K562 (cell line): ENCODE measurements at regions not wholly inside any gene's neighbourhood (a gene's known extent, or its start where the extent isn't known, plus 50 kb on each side); places are given as distances from the start of the nearest gene placed in this dataset.
A peak's percentile ranks its signal among the peaks of the same experiment; 100 is the strongest.

Experiments
- ATAC-seq: fragments of 200-7000 bp; cut with Tn5 transposase; 3 replicates; pipeline ENCODE4 v1.9.1; 2020; ENCODE audit warnings: moderate library complexity
- BruUV-seq: library from RNA; stranded (reverse); fragments of 400-500 nt; replicated peaks from 2 replicates; lab custom pipeline; 2021; lab: Mats Ljungman, UMichigan
- CTCF ChIA-PET: fragments of 300-600 bp; formaldehyde crosslinking; extraction: SDS; loops from one replicate; lab custom pipeline; 2021; ENCODE audit warnings: low intra/inter-chr PET ratio; lab: Yijun Ruan, JAX
- POLR2A ChIA-PET: fragments of 300-600, 350-650 bp; sonication (Branson Sonifier 250); formaldehyde crosslinking; extraction: SDS; loops from one replicate; lab custom pipeline; 2021; ENCODE audit warnings: antibody characterized with exemption, inconsistent platforms; lab: Yijun Ruan, JAX
- DNase-seq, 4 experiments: peaks; one replicate each; pipeline versions ENCODE4 v3.0.0 to v3.0.0-alpha.2; 2011 to 2018; ENCODE audit warnings: low spot score in 3 of 4, mixed read lengths in 3 of 4; ENCODE audit errors: extremely low read depth in 1 of 4
- FAIRE-seq: peaks from 2 replicates; lab custom pipeline; 2011; peaks lifted over from hg19 to GRCh38; lab: Jason Lieb, UNC
- H2AFZ ChIP-seq: 2 replicates; pipeline ENCODE4 v1.6.0; 2011; ENCODE audit warnings: low read depth, low read length, control low read depth, inconsistent platforms
- H3K27ac ChIP-seq: fragments of 200-600 bp; 3 replicates; pipeline ENCODE4 v1.8.0; 2011; ENCODE audit warnings: low read depth, mild to moderate bottlenecking, control low read depth, inconsistent platforms, low read length, moderate library complexity, mixed read lengths; ENCODE audit errors: extremely low read depth
- H3K27me3 ChIP-seq, 2 experiments: fragments of 300-600 bp in 1 of 2; 2 replicates in 1 of 2; 3 replicates in 1 of 2; pipeline versions ENCODE4 v1.6.0 to v1.8.0; 2011; ENCODE audit warnings: inconsistent platforms in 2 of 2, low read length in 2 of 2, mild to moderate bottlenecking in 1 of 2, mixed read lengths in 1 of 2, moderate library complexity in 1 of 2; ENCODE audit not compliant: control insufficient read depth in 2 of 2, insufficient read depth in 2 of 2
- H3K36me3 ChIP-seq: fragments of 300-600 bp; 3 replicates; pipeline ENCODE4 v1.8.0; 2011; ENCODE audit warnings: mild to moderate bottlenecking, low read length, inconsistent platforms; ENCODE audit not compliant: control insufficient read depth, insufficient read depth
- H3K4me1 ChIP-seq, 2 experiments: fragments of 200-600 bp in 1 of 2; replicated peaks in 1 of 2; 2 replicates in 1 of 2; 3 replicates in 1 of 2; pipeline versions ENCODE4 v1.5.1 to v1.8.0; 2011; ENCODE audit warnings: inconsistent platforms in 2 of 2, low read length in 2 of 2, mild to moderate bottlenecking in 1 of 2, mixed read lengths in 1 of 2, moderate library complexity in 1 of 2; ENCODE audit not compliant: control insufficient read depth in 2 of 2, insufficient read depth in 2 of 2
- H3K4me2 ChIP-seq: 2 replicates; pipeline ENCODE4 v1.6.1; 2011; ENCODE audit warnings: low read length, control low read depth, inconsistent platforms, mixed read lengths; ENCODE audit not compliant: insufficient read depth
- H3K4me3 ChIP-seq: fragments of 200-600 bp; sonication (generic), shearing (Covaris generic); 2 replicates; pipeline ENCODE4 v1.5.1; 2016; ENCODE audit warnings: control low read depth, inconsistent platforms
- H3K79me2 ChIP-seq: fragments of 200-600 bp; 3 replicates; pipeline ENCODE4 v1.8.0; 2011; ENCODE audit warnings: low read length, inconsistent platforms; ENCODE audit not compliant: control insufficient read depth, insufficient read depth
- H3K9ac ChIP-seq, 2 experiments: 2 replicates each; pipeline versions ENCODE4 v1.6.0 to v1.6.1; 2011; ENCODE audit warnings: low read depth in 2 of 2, low read length in 2 of 2, control low read depth in 1 of 2, inconsistent platforms in 1 of 2, mild to moderate bottlenecking in 1 of 2, mixed read lengths in 1 of 2; ENCODE audit not compliant: insufficient read depth in 1 of 2
- H3K9me1 ChIP-seq: one replicate; pipeline ENCODE4 v1.6.0; 2011; ENCODE audit warnings: inconsistent platforms, mild to moderate bottlenecking, low read length, moderate library complexity; ENCODE audit not compliant: control insufficient read depth, insufficient read depth
- H3K9me3 ChIP-seq: replicated peaks from 2 replicates; pipeline ENCODE4 v1.5.1; 2011; ENCODE audit warnings: low read depth, low read length, inconsistent platforms; ENCODE audit not compliant: control insufficient read depth, insufficient read depth
- H4K20me1 ChIP-seq: replicated peaks from 2 replicates; pipeline ENCODE4 v1.6.1; 2011; ENCODE audit warnings: low read length, inconsistent platforms, mixed read lengths; ENCODE audit not compliant: control insufficient read depth, insufficient read depth
- BACH1 ChIP-seq: fragments of 200-800 bp; sonication (Bioruptor generic); IDR thresholded peaks from 2 replicates; pipeline ENCODE4 v1.6.1; 2016; ENCODE audit warnings: missing genetic modification characterization, missing compliant biosample characterization
- C11orf30 ChIP-seq: fragments of 450-650 bp; IDR thresholded peaks from 2 replicates; pipeline ENCODE4 v1.6.1; 2016; ENCODE audit warnings: low read depth, mild to moderate bottlenecking
- EZH2 ChIP-seq: IDR thresholded peaks from 2 replicates; pipeline ENCODE4 v1.6.1; 2012; ENCODE audit warnings: low read depth, mild to moderate bottlenecking, inconsistent platforms, low read length, borderline replicate concordance
- MAFF ChIP-seq: IDR thresholded peaks from 2 replicates; pipeline ENCODE4 v1.6.1; 2012; ENCODE audit warnings: low read length, improper control_type of control experiment
- MAFG ChIP-seq: fragments of 450-650 bp; conservative IDR thresholded peaks from 2 replicates; pipeline ENCODE4 v1.6.1; 2016; ENCODE audit warnings: missing genetic modification characterization, missing compliant biosample characterization
- MAFK ChIP-seq: IDR thresholded peaks from 2 replicates; pipeline ENCODE4 v1.6.1; 2011; ENCODE audit warnings: low read length, improper control_type of control experiment
- NFE2 ChIP-seq: IDR thresholded peaks from 2 replicates; pipeline ENCODE4 v1.6.1; 2014; ENCODE audit warnings: antibody characterized with exemption, low read depth
- NFE2L1 ChIP-seq: fragments of 450-650 bp; IDR thresholded peaks from 2 replicates; pipeline ENCODE4 v1.6.1; 2016; ENCODE audit warnings: missing genetic modification characterization, low read depth, mild to moderate bottlenecking, missing compliant biosample characterization, moderate library complexity, borderline replicate concordance
- RERE ChIP-seq: sonication (generic); formaldehyde crosslinking; IDR thresholded peaks from 2 replicates; pipeline ENCODE4 v1.8.0; 2023; ENCODE audit warnings: missing genetic modification reagents, mild to moderate bottlenecking, borderline replicate concordance
- SMARCA5 ChIP-seq: fragments of 450-650 bp; IDR thresholded peaks from 2 replicates; pipeline ENCODE4 v1.6.1; 2016
- ZNF197 ChIP-seq: fragments of 200-800 bp; sonication (Bioruptor generic); IDR thresholded peaks from 2 replicates; pipeline ENCODE4 v1.6.1; 2016; ENCODE audit warnings: low read depth, missing genetic modification characterization, missing compliant biosample characterization
- ZNF280A ChIP-seq: fragments of 450-650 bp; IDR thresholded peaks from 2 replicates; pipeline ENCODE4 v1.6.1; 2018; ENCODE audit warnings: mild to moderate bottlenecking, low read depth; ENCODE audit not compliant: partially characterized antibody
- ZNF316 ChIP-seq: fragments of 450-650 bp; IDR thresholded peaks from 2 replicates; pipeline ENCODE4 v1.6.1; 2016
- ZNF324 ChIP-seq: fragments of 250-450 bp; sonication (Bioruptor Pico); IDR thresholded peaks from 2 replicates; pipeline ENCODE4 v1.4.0; 2020; ENCODE audit warnings: mild to moderate bottlenecking
- ZNF431 ChIP-seq: sonication (generic); formaldehyde crosslinking; IDR thresholded peaks from 2 replicates; pipeline ENCODE4 v1.8.0; 2022; ENCODE audit warnings: mild to moderate bottlenecking, missing genetic modification reagents
- WGBS: fragments of 100-300 bp; shearing (Covaris generic); methylation state at CpG from one replicate; pipeline ENCODE4 v1.1.6; 2016; ENCODE audit warnings: low coverage, mixed read lengths; ENCODE audit not compliant: insufficient coverage; ENCODE audit errors: missing lambda C conversion rate; 5-methylcytosine and 5-hydroxymethylcytosine counted together
- in situ Hi-C: fragments of 300-500 bp; cut with MboI; formaldehyde crosslinking; loops from 4 replicates; pipeline ENCODE4 v1.15.0; 2018; ENCODE audit warnings: inconsistent platforms, mixed read lengths
- intact Hi-C: fragments of 100-400 bp; cut with micrococcal nuclease; formaldehyde crosslinking; loops from 2 replicates; pipeline ENCODE4 v1.14.2; 2022

GRCh38 chr7:25742316-25742715, 409.7 kb upstream of the NFE2L3 start:
- in situ Hi-C loops: no loop called here
- WGBS: 24% methylated on average over 3 of the region's 3 CpGs
- peak; percentile 98 for TF ChIP-seq ZNF316
- TF ChIP-seq MAFF: peak; percentile 98
- TF ChIP-seq ZNF197 (CRISPR knock-in tag): no peak
- no peak for TF ChIP-seq ZNF280A
- peak; percentile 33; the same call in 1 of the 2 replicates for TF ChIP-seq NFE2L1
- TF ChIP-seq ZNF431 (CRISPR knock-in tag): no peak
- no peak for TF ChIP-seq EZH2
- TF ChIP-seq BACH1 (tag): peak; percentile 69; the same call in 1 of the 2 replicates
- TF ChIP-seq ZNF324: no peak
- no peak for TF ChIP-seq RERE (CRISPR knock-in tag)
- no peak for TF ChIP-seq SMARCA5
- TF ChIP-seq MAFK: peak; percentile 98
- peak; percentile 97 for TF ChIP-seq MAFG (tag)
- peak; percentile 95 for TF ChIP-seq C11orf30
- peak; percentile 67 for TF ChIP-seq NFE2

More at GRCh38 chr7:25742316-25742715, 409.7 kb upstream of the NFE2L3 start:
- Histone ChIP-seq H4K20me1 (no peaks in the 10 kb centered on the region), H3K36me3 (no peaks in the 10 kb centered on the region), H2AFZ (no peak overlapping the region), H3K4me2 (no peak overlapping the region), H3K9ac (no peak overlapping the region), H3K27ac (no peak overlapping the region), H3K9me1 (no peaks in the 10 kb centered on the region), H3K79me2 (no peaks in the 10 kb centered on the region), H3K9me3 (no peaks in the 10 kb centered on the region), H3K4me3 (no peak overlapping the region), H3K27me3 (no peaks in the 10 kb centered on the region; a peak in 1 of 5 replicates), H3K4me1 (peaks cover 0 to 4% of the 10 kb centered on the region in 2 experiments; a peak in 1 of 5 replicates)
- CTCF ChIA-PET: no interaction called here
- ATAC-seq (no peak), DNase-seq (no peak), FAIRE-seq (no peak)
- POLR2A ChIA-PET: interaction anchor here (1.0 kb wide), 1 partner anchor 9 kb away, joined by 4 read pairs; no protein-coding TSS in a partner anchor
- BruUV-seq: no TSS peak
- intact Hi-C loops: no loop called here
